Activated B cell treated with CpG ODN at 0.5 μM for 24 hours (primary cell): ENCODE measurements at regions not wholly inside any gene's neighbourhood (a gene's known extent, or its start where the extent isn't known, plus 50 kb on each side); places are given as distances from the start of the nearest gene placed in this dataset.

Experiments
- ATAC-seq: fragments of 200-7000 bp; cut with Tn5 transposase; one replicate; pipeline ENCODE4 v1.10.0; 2021; ENCODE audit warnings: low read depth, mild to moderate bottlenecking, moderate library complexity
- CTCF ChIA-PET: fragments of 350-600 bp; sonication (Branson Sonifier 250); formaldehyde crosslinking; loops from one replicate; lab custom pipeline; 2021; ENCODE audit warnings: antibody characterized with exemption; lab: Charles Lee
- POLR2A ChIA-PET: fragments of 350-600 bp; sonication (Branson Sonifier 250); formaldehyde crosslinking; loops from one replicate; lab custom pipeline; 2021; ENCODE audit warnings: antibody characterized with exemption; lab: Charles Lee
- DNase-seq: peaks from one replicate; pipeline ENCODE4 v3.0.0; 2022
- H3K27ac Mint-ChIP-seq: one replicate; pipeline ENCODE4 v1.8.0; 2020; ENCODE audit warnings: mixed read lengths
- H3K27me3 Mint-ChIP-seq: one replicate; pipeline ENCODE4 v1.8.0; 2021; ENCODE audit warnings: mixed read lengths
- H3K36me3 Mint-ChIP-seq: one replicate; pipeline ENCODE4 v1.8.0; 2021; ENCODE audit warnings: low read depth, mixed read lengths
- H3K4me1 Mint-ChIP-seq: one replicate; pipeline ENCODE4 v1.8.0; 2021; ENCODE audit warnings: mixed read lengths
- H3K4me3 Mint-ChIP-seq: one replicate; pipeline ENCODE4 v1.8.0; 2020; ENCODE audit warnings: mild to moderate bottlenecking, mixed read lengths
- H3K9me3 Mint-ChIP-seq: one replicate; pipeline ENCODE4 v1.8.0; 2020; ENCODE audit warnings: mixed read lengths
- CTCF ChIP-seq: fragments of 200-600 bp; IDR thresholded peaks from one replicate; pipeline ENCODE4 v1.8.0; 2022; ENCODE audit warnings: antibody characterized with exemption, mild to moderate bottlenecking
- intact Hi-C: fragments of 100-400 bp; cut with micrococcal nuclease; formaldehyde crosslinking; loops from one replicate; pipeline ENCODE4 v1.15.1; 2024

- no peaks in the 10 kb centered on the region for H3K4me1 Mint-ChIP-seq
- H3K9me3 Mint-ChIP-seq, result no peaks in the 10 kb centered on the region
- ATAC-seq (no peak), DNase-seq (no peak)
- H3K27me3 Mint-ChIP-seq, result no peaks in the 10 kb centered on the region
- no peak for TF ChIP-seq CTCF
- H3K27ac Mint-ChIP-seq, result no peak overlapping the region
- CTCF ChIA-PET, result no interaction called here
- no peak overlapping the region for H3K4me3 Mint-ChIP-seq
- H3K36me3 Mint-ChIP-seq, result no peaks in the 10 kb centered on the region
- POLR2A ChIA-PET, result no interaction called here
- intact Hi-C loops, result no loop called here
Measured at GRCh38 chr10:8893102-8893501, 838.6 kb downstream of the GATA3 start.

DNA sequence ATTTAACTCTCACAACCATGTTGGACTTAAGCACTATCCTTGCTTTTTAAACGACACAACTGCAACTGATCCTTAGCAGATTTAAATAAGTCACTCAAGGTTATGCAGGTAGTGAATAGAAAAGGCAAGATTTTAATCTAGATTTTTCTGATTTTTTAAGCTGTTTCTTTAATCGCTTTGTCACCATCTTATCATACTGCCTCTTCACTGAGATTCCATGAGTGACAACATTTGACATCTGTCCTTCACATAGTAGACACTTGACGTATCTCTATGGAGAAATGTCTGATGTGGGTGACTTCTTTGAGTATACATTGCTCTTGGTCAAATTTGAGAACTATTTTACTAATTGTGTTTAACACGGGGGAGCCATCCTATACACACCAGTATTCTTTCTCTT is 839.7 kb downstream of the GATA3 start:
- TF ChIP-seq CTCF, result no peak
- no peak for DNase-seq
- H3K36me3 Mint-ChIP-seq, result no peaks in the 10 kb centered on the region
- POLR2A ChIA-PET, result no interaction called here
- intact Hi-C loops, result no loop called here
- no peaks in the 10 kb centered on the region for H3K9me3 Mint-ChIP-seq
- no peak overlapping the region for H3K27ac Mint-ChIP-seq
- CTCF ChIA-PET, result no interaction called here
- no peak for ATAC-seq
- H3K27me3 Mint-ChIP-seq, result no peaks in the 10 kb centered on the region
- H3K4me1 Mint-ChIP-seq, result no peaks in the 10 kb centered on the region
- no peak overlapping the region for H3K4me3 Mint-ChIP-seq

DNA sequence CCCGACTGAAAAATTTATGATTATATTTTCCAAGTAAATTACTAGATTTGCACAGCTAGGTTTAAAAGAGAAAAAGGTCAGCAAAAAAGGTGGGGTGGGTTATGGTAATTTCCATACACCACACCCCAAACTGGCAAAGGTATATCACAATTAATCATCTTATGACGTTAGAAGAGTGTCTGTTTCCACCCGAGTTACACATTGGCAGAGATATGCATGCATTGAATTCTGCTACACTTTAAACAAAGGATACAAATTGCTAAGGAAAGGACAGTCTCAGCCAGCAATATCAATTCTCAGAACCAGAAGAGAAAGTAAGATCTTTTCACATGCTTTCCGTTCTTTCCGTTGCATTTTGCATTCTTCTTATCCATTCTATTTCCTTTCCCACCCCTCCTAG is 843.3 kb downstream of the GATA3 start:
- intact Hi-C loops, result no loop called here
- no peaks in the 10 kb centered on the region for H3K4me1 Mint-ChIP-seq
- H3K27me3 Mint-ChIP-seq, result no peaks in the 10 kb centered on the region
- ATAC-seq (no peak), DNase-seq (no peak)
- no peak overlapping the region for H3K27ac Mint-ChIP-seq
- no peaks in the 10 kb centered on the region for H3K9me3 Mint-ChIP-seq
- H3K4me3 Mint-ChIP-seq, result no peak overlapping the region
- ChIA-PET POLR2A (no interaction called here), CTCF (no interaction called here)
- H3K36me3 Mint-ChIP-seq, result no peaks in the 10 kb centered on the region
- TF ChIP-seq CTCF, result no peak

GRCh38 chr10:8898745-8899330 is 844.4 kb downstream of the GATA3 start:
- no peak overlapping the region for H3K4me3 Mint-ChIP-seq
- ChIA-PET CTCF (no interaction called here), POLR2A (no interaction called here)
- no peak overlapping the region for H3K27ac Mint-ChIP-seq
- no peak for DNase-seq
- no peaks in the 10 kb centered on the region for H3K9me3 Mint-ChIP-seq
- intact Hi-C loops, result no loop called here
- H3K4me1 Mint-ChIP-seq, result no peaks in the 10 kb centered on the region
- H3K27me3 Mint-ChIP-seq, result no peaks in the 10 kb centered on the region
- no peak for ATAC-seq
- no peaks in the 10 kb centered on the region for H3K36me3 Mint-ChIP-seq
- TF ChIP-seq CTCF, result no peak

GRCh38 chr10:8902926-8903325 is 848.4 kb downstream of the GATA3 start:
- Mint-ChIP-seq H3K4me3 (no peak overlapping the region), H3K27me3 (no peaks in the 10 kb centered on the region), H3K27ac (no peak overlapping the region), H3K4me1 (no peaks in the 10 kb centered on the region), H3K9me3 (peaks cover 3% of the 10 kb centered on the region), H3K36me3 (no peaks in the 10 kb centered on the region)
- DNase-seq (no peak), ATAC-seq (no peak)
- ChIA-PET CTCF (no interaction called here), POLR2A (no interaction called here)
- intact Hi-C loops, result no loop called here
- TF ChIP-seq CTCF, result no peak
